Activated CD8-positive, alpha-beta T cell treated with anti-CD3 and anti-CD28 coated beads for 36 hours (primary cell): ENCODE measurements at regions not wholly inside any gene's neighbourhood (a gene's known extent, or its start where the extent isn't known, plus 50 kb on each side); places are given as distances from the start of the nearest gene placed in this dataset.

Experiments used
- ATAC-seq: fragments of 200-7000 bp; cut with Tn5 transposase; one replicate; pipeline ENCODE4 v1.10.0; 2021; ENCODE audit warnings: mild to moderate bottlenecking, moderate library complexity
- CTCF ChIA-PET: fragments of 350-600 bp; sonication (Branson Sonifier 250); formaldehyde crosslinking; loops from one replicate; lab custom pipeline; 2021; ENCODE audit warnings: antibody characterized with exemption; lab: Charles Lee
- POLR2A ChIA-PET: fragments of 350-600 bp; sonication (Branson Sonifier 250); formaldehyde crosslinking; loops from one replicate; lab custom pipeline; 2021; ENCODE audit warnings: antibody characterized with exemption; lab: Charles Lee
- DNase-seq: peaks from one replicate; pipeline ENCODE4 v3.0.0-alpha.2; 2020
- H3K27ac Mint-ChIP-seq: one replicate; pipeline ENCODE4 v1.8.0; 2021; ENCODE audit warnings: mild to moderate bottlenecking, mixed read lengths
- H3K27me3 Mint-ChIP-seq: one replicate; pipeline ENCODE4 v1.8.0; 2021; ENCODE audit warnings: mixed read lengths
- H3K36me3 Mint-ChIP-seq: one replicate; pipeline ENCODE4 v1.8.0; 2021; ENCODE audit warnings: low read depth, mixed read lengths
- H3K4me1 Mint-ChIP-seq: one replicate; pipeline ENCODE4 v1.8.0; 2021; ENCODE audit warnings: low read depth, mixed read lengths
- H3K4me3 Mint-ChIP-seq: one replicate; pipeline ENCODE4 v1.8.0; 2021; ENCODE audit warnings: mild to moderate bottlenecking, moderate library complexity, mixed read lengths
- H3K9me3 Mint-ChIP-seq: one replicate; pipeline ENCODE4 v1.8.0; 2021; ENCODE audit warnings: mixed read lengths
- CTCF ChIP-seq: fragments of 200-600 bp; IDR thresholded peaks from one replicate; pipeline ENCODE4 v1.8.0; 2022; ENCODE audit warnings: antibody characterized with exemption, mild to moderate bottlenecking
- intact Hi-C: fragments of 100-400 bp; cut with micrococcal nuclease; formaldehyde crosslinking; loops from one replicate; pipeline ENCODE4 v1.10.0; 2022

GRCh38 chr14:62592877-62593276, 452.4 kb downstream of the KCNH5 start:
- H3K4me3 Mint-ChIP-seq: no peak overlapping the region
- no peak for DNase-seq
- intact Hi-C loops: no loop called here
- CTCF ChIA-PET: no interaction called here
- H3K36me3 Mint-ChIP-seq: no peaks in the 10 kb centered on the region
- ATAC-seq: no peak
- no peak overlapping the region for H3K27ac Mint-ChIP-seq
- POLR2A ChIA-PET: interaction anchor here (1.2 kb wide), 1 partner anchor 13 kb away, joined by 3 read pairs; no protein-coding TSS in a partner anchor
- peaks cover 8% of the 10 kb centered on the region for H3K9me3 Mint-ChIP-seq
- H3K4me1 Mint-ChIP-seq: no peaks in the 10 kb centered on the region
- no peaks in the 10 kb centered on the region for H3K27me3 Mint-ChIP-seq
- TF ChIP-seq CTCF: no peak

- ATAC-seq (no peak), DNase-seq (no peak)
- Mint-ChIP-seq H3K9me3 (peaks cover 12% of the 10 kb centered on the region), H3K4me3 (no peak overlapping the region), H3K27ac (no peak overlapping the region), H3K36me3 (no peaks in the 10 kb centered on the region), H3K4me1 (no peaks in the 10 kb centered on the region), H3K27me3 (no peaks in the 10 kb centered on the region)
- CTCF ChIA-PET: no interaction called here
- POLR2A ChIA-PET: no interaction called here
- intact Hi-C loops: no loop called here
- TF ChIP-seq CTCF: no peak
Measured at GRCh38 chr14:62597143-62597542, 448.1 kb downstream of the KCNH5 start.

- Mint-ChIP-seq H3K27ac (no peak overlapping the region), H3K27me3 (no peaks in the 10 kb centered on the region), H3K36me3 (no peaks in the 10 kb centered on the region), H3K4me1 (no peaks in the 10 kb centered on the region), H3K9me3 (peaks cover 10% of the 10 kb centered on the region), H3K4me3 (no peak overlapping the region)
- no peak for DNase-seq
- CTCF ChIA-PET: no interaction called here
- intact Hi-C loops: no loop called here
- TF ChIP-seq CTCF: no peak
- ATAC-seq: no peak
- POLR2A ChIA-PET: no interaction called here
Measured at GRCh38 chr14:62599616-62600385, 445.5 kb downstream of the KCNH5 start.

- ATAC-seq: no peak
- POLR2A ChIA-PET: no interaction called here
- no peak overlapping the region for H3K27ac Mint-ChIP-seq
- CTCF ChIA-PET: no interaction called here
- no peaks in the 10 kb centered on the region for H3K36me3 Mint-ChIP-seq
- no peak for DNase-seq
- TF ChIP-seq CTCF: no peak
- no peaks in the 10 kb centered on the region for H3K4me1 Mint-ChIP-seq
- peaks cover 4% of the 10 kb centered on the region for H3K9me3 Mint-ChIP-seq
- no peaks in the 10 kb centered on the region for H3K27me3 Mint-ChIP-seq
- H3K4me3 Mint-ChIP-seq: no peak overlapping the region
- intact Hi-C loops: no loop called here
Measured at GRCh38 chr14:62602712-62603111, 442.5 kb downstream of the KCNH5 start.

- ChIA-PET CTCF (no interaction called here), POLR2A (no interaction called here)
- Mint-ChIP-seq H3K27me3 (no peaks in the 10 kb centered on the region), H3K36me3 (no peaks in the 10 kb centered on the region), H3K9me3 (peaks cover 2% of the 10 kb centered on the region), H3K4me3 (no peak overlapping the region), H3K27ac (no peak overlapping the region), H3K4me1 (no peaks in the 10 kb centered on the region)
- ATAC-seq (no peak), DNase-seq (no peak)
- TF ChIP-seq CTCF: no peak
- intact Hi-C loops: no loop called here
Measured at GRCh38 chr14:62604524-62604923, 440.7 kb downstream of the KCNH5 start.
